ENCODE measurements at regions not wholly inside any gene's neighbourhood (a gene's known extent, or its start where the extent isn't known, plus 50 kb on each side); places are given as distances from the start of the nearest gene placed in this dataset.

GRCh38 chr9:80843028-80843427 is 846.3 kb downstream of the TLE1 start:
- intact Hi-C loops (cut with micrococcal nuclease; ENCODE audit: unreplicated experiment): no loop called here
- no peak for DNase-seq (ENCODE audit: low read depth, low spot score)
- TF ChIP-seq TCF7L2 (IDR thresholded peaks at IDR 0.05; ENCODE audit: low read depth, low read length): no peak
- TF ChIP-seq POLR2AphosphoS5 (IDR thresholded peaks at IDR 0.05; ENCODE audit: low read depth, low read length): no peak
- TF ChIP-seq REST (IDR thresholded peaks at IDR 0.05; ENCODE audit: insufficient read depth in 1 of 2, low read depth in 2 of 2, low read length in 1 of 2): no peak
- TF ChIP-seq SIN3A (IDR thresholded peaks at IDR 0.05; ENCODE audit: borderline replicate concordance, insufficient read depth, low read depth, low read length): no peak
- TF ChIP-seq, protein P1, sequence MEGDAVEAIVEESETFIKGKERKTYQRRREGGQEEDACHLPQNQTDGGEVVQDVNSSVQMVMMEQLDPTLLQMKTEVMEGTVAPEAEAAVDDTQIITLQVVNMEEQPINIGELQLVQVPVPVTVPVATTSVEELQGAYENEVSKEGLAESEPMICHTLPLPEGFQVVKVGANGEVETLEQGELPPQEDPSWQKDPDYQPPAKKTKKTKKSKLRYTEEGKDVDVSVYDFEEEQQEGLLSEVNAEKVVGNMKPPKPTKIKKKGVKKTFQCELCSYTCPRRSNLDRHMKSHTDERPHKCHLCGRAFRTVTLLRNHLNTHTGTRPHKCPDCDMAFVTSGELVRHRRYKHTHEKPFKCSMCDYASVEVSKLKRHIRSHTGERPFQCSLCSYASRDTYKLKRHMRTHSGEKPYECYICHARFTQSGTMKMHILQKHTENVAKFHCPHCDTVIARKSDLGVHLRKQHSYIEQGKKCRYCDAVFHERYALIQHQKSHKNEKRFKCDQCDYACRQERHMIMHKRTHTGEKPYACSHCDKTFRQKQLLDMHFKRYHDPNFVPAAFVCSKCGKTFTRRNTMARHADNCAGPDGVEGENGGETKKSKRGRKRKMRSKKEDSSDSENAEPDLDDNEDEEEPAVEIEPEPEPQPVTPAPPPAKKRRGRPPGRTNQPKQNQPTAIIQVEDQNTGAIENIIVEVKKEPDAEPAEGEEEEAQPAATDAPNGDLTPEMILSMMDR (IDR thresholded peaks at IDR 0.05): no peak
- in situ Hi-C loops (cut with HindIII; ENCODE audit: low pct_unique_long_range_greater_than_20kb, low sequenced_read_pairs): no loop called here
- H3K4me3 ChIP-seq (ENCODE audit: low read depth in 2 of 2, low read length in 2 of 2): no peak overlapping the region
- no peaks in the 10 kb centered on the region for H3K36me3 ChIP-seq (ENCODE audit: control insufficient read depth, insufficient read depth, low read length)
- H3K9me3 ChIP-seq (ENCODE audit: control insufficient read depth, insufficient read depth, low read depth, low read length): no peaks in the 10 kb centered on the region
- CTCF ChIA-PET: no interaction called here
- H3K4me1 ChIP-seq (ENCODE audit: control insufficient read depth, insufficient read depth, low read length): no peaks in the 10 kb centered on the region
- H3K27me3 ChIP-seq (ENCODE audit: control insufficient read depth, insufficient read depth, low read length): no peaks in the 10 kb centered on the region
- POLR2A ChIA-PET: no interaction called here
- ATAC-seq: no peak
- no peak overlapping the region for H3K27ac ChIP-seq (ENCODE audit: low read length)
- BruUV-seq (replicated peaks): no TSS peak

- ATAC-seq: no peak
- BruUV-seq (replicated peaks): no TSS peak
- ChIA-PET CTCF (no interaction called here), POLR2A (no interaction called here)
- Histone ChIP-seq H3K4me3 (ENCODE audit: low read depth in 2 of 2, low read length in 2 of 2) (no peak overlapping the region), H3K4me1 (ENCODE audit: control insufficient read depth, insufficient read depth, low read length) (no peaks in the 10 kb centered on the region), H3K9me3 (ENCODE audit: control insufficient read depth, insufficient read depth, low read depth, low read length) (no peaks in the 10 kb centered on the region), H3K36me3 (ENCODE audit: control insufficient read depth, insufficient read depth, low read length) (no peaks in the 10 kb centered on the region), H3K27me3 (ENCODE audit: control insufficient read depth, insufficient read depth, low read length) (no peaks in the 10 kb centered on the region), H3K27ac (ENCODE audit: low read length) (no peak overlapping the region)
- in situ Hi-C loops (cut with HindIII; ENCODE audit: low pct_unique_long_range_greater_than_20kb, low sequenced_read_pairs) (no loop called here), intact Hi-C loops (cut with micrococcal nuclease; ENCODE audit: unreplicated experiment) (no loop called here)
- TF ChIP-seq REST (IDR thresholded peaks at IDR 0.05; ENCODE audit: insufficient read depth in 1 of 2, low read depth in 2 of 2, low read length in 1 of 2) (no peak), POLR2AphosphoS5 (IDR thresholded peaks at IDR 0.05; ENCODE audit: low read depth, low read length) (no peak), TCF7L2 (IDR thresholded peaks at IDR 0.05; ENCODE audit: low read depth, low read length) (no peak), SIN3A (IDR thresholded peaks at IDR 0.05; ENCODE audit: borderline replicate concordance, insufficient read depth, low read depth, low read length) (no peak)
- TF ChIP-seq, protein P1 (IDR thresholded peaks at IDR 0.05): no peak
- no peak for DNase-seq (ENCODE audit: low read depth, low spot score)
Observed at GRCh38 chr9:80842389-80842788, 847.0 kb downstream of the TLE1 start.

Measured in Panc1 (cell line).